Ascending aorta (tissue), 2 donors: ENCODE measurements at regions not wholly inside any gene's neighbourhood (a gene's known extent, or its start where the extent isn't known, plus 50 kb on each side); places are given as distances from the start of the nearest gene placed in this dataset.
"Not testable (repeated sequence)": the region's sequence is repeated elsewhere in the genome, so short reads cannot be mapped to it uniquely, and the experiment has no call there.

ENCODE experiments used
- DNase-seq, 2 donors: peaks; one replicate each; pipeline ENCODE4 v3.0.0-alpha.2; 2019; ENCODE audit warnings: low spot score in 2 of 2
- H3K27ac ChIP-seq, 2 donors: fragments of 200-600 bp; sonication (generic); one replicate each; pipeline ENCODE4 v1.5.1; 2016 to 2017; ENCODE audit warnings: mild to moderate bottlenecking in 1 of 2
- H3K27me3 ChIP-seq: fragments of 200-600 bp; sonication (generic); one replicate; pipeline ENCODE4 v1.5.1; 2017
- H3K36me3 ChIP-seq, 2 donors: fragments of 200-600 bp; sonication (generic); one replicate each; pipeline ENCODE4 v1.5.1; 2016
- H3K4me1 ChIP-seq, 2 donors: fragments of 200-600 bp; sonication (generic); one replicate each; pipeline ENCODE4 v1.5.1; 2016 to 2017; ENCODE audit warnings: mild to moderate bottlenecking in 1 of 2
- H3K4me3 ChIP-seq, 2 donors: fragments of 200-600 bp; sonication (generic); one replicate each; pipeline ENCODE4 v1.5.1; 2016 to 2017; ENCODE audit warnings: mild to moderate bottlenecking in 1 of 2
- H3K9me3 ChIP-seq, 2 donors: fragments of 200-600 bp; sonication (generic); one replicate each; pipeline ENCODE4 v1.5.1; 2016
- intact Hi-C: fragments of 100-400 bp; cut with DNase I; formaldehyde crosslinking; loops from one replicate; pipeline ENCODE4 v1.15.1; 2023
- TF ChIP-seq, protein P1 (sequence below), 3 experiments: fragments of 200-600 bp in 2 of 3; fragments of 450-650 bp in 1 of 3; sonication (generic) in 2 of 3; IDR thresholded peaks; one replicate each; pipeline ENCODE4 v1.5.1; 2016 to 2019; ENCODE audit warnings: antibody characterized with exemption in 3 of 3, mild to moderate bottlenecking in 1 of 3, moderate library complexity in 1 of 3

- H3K9me3 ChIP-seq, result no peaks in the 10 kb centered on the region
- no peak for DNase-seq
- no peaks in the 10 kb centered on the region for H3K27me3 ChIP-seq
- TF ChIP-seq, protein P1, sequence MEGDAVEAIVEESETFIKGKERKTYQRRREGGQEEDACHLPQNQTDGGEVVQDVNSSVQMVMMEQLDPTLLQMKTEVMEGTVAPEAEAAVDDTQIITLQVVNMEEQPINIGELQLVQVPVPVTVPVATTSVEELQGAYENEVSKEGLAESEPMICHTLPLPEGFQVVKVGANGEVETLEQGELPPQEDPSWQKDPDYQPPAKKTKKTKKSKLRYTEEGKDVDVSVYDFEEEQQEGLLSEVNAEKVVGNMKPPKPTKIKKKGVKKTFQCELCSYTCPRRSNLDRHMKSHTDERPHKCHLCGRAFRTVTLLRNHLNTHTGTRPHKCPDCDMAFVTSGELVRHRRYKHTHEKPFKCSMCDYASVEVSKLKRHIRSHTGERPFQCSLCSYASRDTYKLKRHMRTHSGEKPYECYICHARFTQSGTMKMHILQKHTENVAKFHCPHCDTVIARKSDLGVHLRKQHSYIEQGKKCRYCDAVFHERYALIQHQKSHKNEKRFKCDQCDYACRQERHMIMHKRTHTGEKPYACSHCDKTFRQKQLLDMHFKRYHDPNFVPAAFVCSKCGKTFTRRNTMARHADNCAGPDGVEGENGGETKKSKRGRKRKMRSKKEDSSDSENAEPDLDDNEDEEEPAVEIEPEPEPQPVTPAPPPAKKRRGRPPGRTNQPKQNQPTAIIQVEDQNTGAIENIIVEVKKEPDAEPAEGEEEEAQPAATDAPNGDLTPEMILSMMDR (IDR thresholded peaks at IDR 0.05), result no peak
- H3K27ac ChIP-seq, result no peak overlapping the region
- intact Hi-C loops, result no loop called here
- no peak overlapping the region for H3K4me3 ChIP-seq
- H3K36me3 ChIP-seq, result no peaks in the 10 kb centered on the region
- H3K4me1 ChIP-seq, result no peaks in the 10 kb centered on the region
Observed at GRCh38 chr5:167107684-167108083, 1183.8 kb upstream of the WWC1 start.

DNA sequence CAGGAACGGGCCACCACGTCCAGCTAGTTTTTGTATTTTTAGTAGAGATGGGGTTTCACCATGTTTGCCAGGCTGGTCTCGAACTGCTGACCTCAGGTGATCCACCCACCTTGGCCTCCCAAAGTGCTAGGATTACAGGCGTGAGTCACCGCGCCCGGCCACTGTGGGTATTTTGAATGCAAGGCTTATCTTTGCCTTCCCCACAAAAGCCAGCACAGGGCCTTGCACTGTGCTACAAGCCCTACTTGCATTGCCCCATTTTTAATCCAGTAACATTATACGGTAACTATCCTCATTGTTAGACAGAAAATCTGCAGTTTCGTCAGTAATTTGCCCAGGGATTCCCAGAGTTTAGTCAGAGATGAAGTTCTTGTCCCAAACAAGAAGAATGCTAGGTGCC lies 1183.2 kb upstream of the WWC1 start:
- intact Hi-C loops, H3K36me3 ChIP-seq, DNase-seq, H3K27me3 ChIP-seq, H3K4me1 ChIP-seq, H3K4me3 ChIP-seq, H3K9me3 ChIP-seq, H3K27ac ChIP-seq: not testable (repeated sequence)

DNA sequence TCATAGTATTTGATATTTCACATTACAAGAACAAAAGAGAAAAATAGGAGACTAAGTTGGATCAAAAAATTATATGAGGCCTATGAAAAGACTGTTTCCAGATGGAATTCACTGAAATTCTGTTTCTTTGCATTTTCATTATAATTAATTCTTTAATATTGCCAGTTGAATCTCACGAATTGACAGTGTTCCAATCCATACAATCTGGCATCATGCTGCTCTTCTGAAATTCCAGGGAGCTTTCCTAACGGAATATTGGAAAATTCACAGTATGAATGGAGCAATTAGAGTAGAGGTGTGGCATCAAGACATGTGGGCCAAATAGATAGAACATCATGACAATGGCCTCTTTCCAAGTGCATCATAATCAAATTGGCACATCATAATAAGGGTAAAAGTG lies 1178.9 kb upstream of the WWC1 start:
- Histone ChIP-seq H3K27me3 (no peaks in the 10 kb centered on the region), H3K9me3 (no peaks in the 10 kb centered on the region), H3K36me3 (no peaks in the 10 kb centered on the region), H3K27ac (no peak overlapping the region), H3K4me3 (no peak overlapping the region), H3K4me1 (no peaks in the 10 kb centered on the region)
- intact Hi-C loops, result no loop called here
- DNase-seq, result no peak
- TF ChIP-seq, protein P1 (IDR thresholded peaks at IDR 0.05), result no peak

DNA sequence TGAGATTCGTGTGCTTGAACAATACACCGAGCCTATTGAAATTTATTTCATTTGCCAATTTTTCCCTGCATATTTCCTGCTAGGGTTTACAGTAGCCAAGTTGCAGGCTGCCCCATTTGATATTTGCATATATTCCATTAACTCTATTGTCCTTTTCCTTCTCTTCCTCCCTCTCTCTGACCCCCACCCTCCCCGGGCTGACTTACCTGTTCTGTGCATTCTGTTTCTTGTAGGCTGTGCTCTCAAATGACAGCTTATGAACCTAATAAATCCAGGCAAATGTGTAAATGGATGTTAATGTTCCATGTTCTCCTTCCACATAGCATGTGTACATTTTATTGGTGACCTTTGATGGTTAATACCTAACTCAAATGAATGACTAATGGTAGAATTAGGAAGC lies 1169.2 kb upstream of the WWC1 start:
- Histone ChIP-seq H3K4me3 (no peak overlapping the region), H3K4me1 (no peaks in the 10 kb centered on the region), H3K9me3 (no peaks in the 10 kb centered on the region), H3K36me3 (no peaks in the 10 kb centered on the region), H3K27ac (no peak overlapping the region), H3K27me3 (no peaks in the 10 kb centered on the region)
- DNase-seq, result no peak
- intact Hi-C loops, result no loop called here
- TF ChIP-seq, protein P1 (IDR thresholded peaks at IDR 0.05), result no peak

DNA sequence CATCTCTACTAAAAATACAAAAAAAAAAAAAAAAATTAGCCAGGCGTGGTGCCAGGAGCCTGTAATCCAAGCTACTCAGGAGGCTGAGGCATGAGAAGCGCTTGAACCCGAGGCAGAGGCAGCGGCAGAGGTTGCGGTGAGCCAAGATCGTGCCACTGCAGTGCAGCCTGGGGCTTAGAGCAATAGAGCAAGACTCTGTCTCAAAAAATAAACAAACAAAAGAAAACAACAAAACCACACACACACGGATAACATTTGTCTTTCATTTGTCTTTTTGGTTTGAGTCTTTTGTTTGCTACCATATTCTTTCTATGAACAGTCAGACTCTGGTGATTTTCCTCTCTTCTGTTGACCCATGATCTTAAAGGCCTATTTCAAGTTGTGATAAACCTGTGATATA lies 1168.3 kb upstream of the WWC1 start:
- Histone ChIP-seq H3K4me3 (no peak overlapping the region), H3K9me3 (no peaks in the 10 kb centered on the region), H3K36me3 (no peaks in the 10 kb centered on the region), H3K27me3 (no peaks in the 10 kb centered on the region), H3K4me1 (no peaks in the 10 kb centered on the region), H3K27ac (no peak overlapping the region)
- intact Hi-C loops, result no loop called here
- TF ChIP-seq, protein P1 (IDR thresholded peaks at IDR 0.05), result no peak
- no peak for DNase-seq

- Histone ChIP-seq H3K4me3 (no peak overlapping the region), H3K36me3 (no peaks in the 10 kb centered on the region), H3K27ac (no peak overlapping the region), H3K9me3 (no peaks in the 10 kb centered on the region), H3K4me1 (no peaks in the 10 kb centered on the region), H3K27me3 (no peaks in the 10 kb centered on the region)
- TF ChIP-seq, protein P1 (IDR thresholded peaks at IDR 0.05), result no peak
- no peak for DNase-seq
- intact Hi-C loops, result no loop called here
Observed at GRCh38 chr5:167128581-167128980, 1162.9 kb upstream of the WWC1 start.
